CD4-positive, alpha-beta T cell (primary cell): ENCODE measurements at regions not wholly inside any gene's neighbourhood (a gene's known extent, or its start where the extent isn't known, plus 50 kb on each side); places are given as distances from the start of the nearest gene placed in this dataset.

Experiments used
- ATAC-seq: fragments of 200-7000 bp; cut with Tn5 transposase; one replicate; pipeline ENCODE4 v1.10.0; 2022; ENCODE audit warnings: mild to moderate bottlenecking; ENCODE audit not compliant: poor library complexity
- CTCF ChIA-PET: fragments of 350-600 bp; sonication (Branson Sonifier 250); formaldehyde crosslinking; loops from one replicate; lab custom pipeline; 2021; ENCODE audit warnings: antibody characterized with exemption, inconsistent platforms; lab: Charles Lee
- POLR2A ChIA-PET: fragments of 350-600 bp; sonication (Branson Sonifier 250); formaldehyde crosslinking; loops from one replicate; lab custom pipeline; 2021; ENCODE audit warnings: antibody characterized with exemption, inconsistent platforms; lab: Charles Lee
- DNase-seq, 14 experiments: peaks; one replicate each; pipeline ENCODE4 v3.0.0-alpha.2; 2013 to 2020; ENCODE audit warnings: mixed read lengths in 2 of 14
- H3K27ac ChIP-seq, 2 donors: one replicate each; pipeline versions ENCODE4 v1.5.1 to v1.7.0; 2013; ENCODE audit warnings: low read length in 2 of 2, low read depth in 1 of 2, mild to moderate bottlenecking in 1 of 2
- H3K27me3 ChIP-seq, 2 experiments: 1 replicate in 1 of 2; 2 replicates in 1 of 2; pipeline versions ENCODE4 v1.6.1 to v1.7.0; 2013; ENCODE audit warnings: low read length in 2 of 2, control low read depth in 1 of 2, mild to moderate bottlenecking in 1 of 2, moderate library complexity in 1 of 2; ENCODE audit not compliant: insufficient read depth in 2 of 2, control insufficient read depth in 1 of 2
- H3K36me3 ChIP-seq: one replicate; pipeline ENCODE4 v1.6.1; 2013; ENCODE audit warnings: low read length, control low read depth; ENCODE audit not compliant: insufficient read depth
- H3K4me1 ChIP-seq: one replicate; pipeline ENCODE4 v1.6.1; 2013; ENCODE audit warnings: low read length, control low read depth; ENCODE audit not compliant: insufficient read depth
- H3K4me3 ChIP-seq: one replicate; pipeline ENCODE4 v1.5.1; 2013; ENCODE audit warnings: mild to moderate bottlenecking, low read length, moderate library complexity
- H3K9me3 ChIP-seq, 2 experiments: 1 replicate in 1 of 2; 2 replicates in 1 of 2; pipeline versions ENCODE4 v1.6.1 to v1.7.0; 2013; ENCODE audit warnings: low read length in 2 of 2, mild to moderate bottlenecking in 2 of 2, control low read depth in 1 of 2, moderate library complexity in 1 of 2; ENCODE audit not compliant: control insufficient read depth in 1 of 2, insufficient read depth in 1 of 2
- H3K27ac Mint-ChIP-seq: one replicate; pipeline ENCODE4 v1.8.0; 2020; ENCODE audit warnings: mixed read lengths
- H3K27me3 Mint-ChIP-seq: one replicate; pipeline ENCODE4 v1.8.0; 2021; ENCODE audit warnings: mixed read lengths
- H3K36me3 Mint-ChIP-seq: one replicate; pipeline ENCODE4 v1.8.0; 2021; ENCODE audit warnings: low read depth, mixed read lengths
- H3K4me1 Mint-ChIP-seq: one replicate; pipeline ENCODE4 v1.8.0; 2021; ENCODE audit warnings: low read depth, mixed read lengths
- H3K4me3 Mint-ChIP-seq: one replicate; pipeline ENCODE4 v1.8.0; 2020; ENCODE audit warnings: mild to moderate bottlenecking, mixed read lengths
- H3K9me3 Mint-ChIP-seq: one replicate; pipeline ENCODE4 v1.8.0; 2020; ENCODE audit warnings: mixed read lengths
- CTCF ChIP-seq: fragments of 200-600 bp; IDR thresholded peaks from one replicate; pipeline ENCODE4 v1.8.0; 2022; ENCODE audit warnings: antibody characterized with exemption, mild to moderate bottlenecking
- intact Hi-C, 2 experiments: fragments of 100-400 bp; cut with DNase I in 1 of 2; cut with micrococcal nuclease in 1 of 2; formaldehyde crosslinking; loops; one replicate each; pipeline versions ENCODE4 v1.15.1 to v1.9.0; 2023 to 2025; cut with DNase I, micrococcal nuclease

- H3K9me3 Mint-ChIP-seq = no peaks in the 10 kb centered on the region
- H3K27ac ChIP-seq = no peak overlapping the region
- ChIA-PET CTCF (no interaction called here), POLR2A (no interaction called here)
- no peaks in the 10 kb centered on the region for H3K4me1 Mint-ChIP-seq
- intact Hi-C loops = no loop called here
- H3K4me1 ChIP-seq = no peaks in the 10 kb centered on the region
- ATAC-seq = no peak
- no peaks in the 10 kb centered on the region for H3K9me3 ChIP-seq
- no peak for DNase-seq
- H3K27me3 Mint-ChIP-seq = no peaks in the 10 kb centered on the region
- H3K4me3 Mint-ChIP-seq = no peak overlapping the region
- H3K36me3 ChIP-seq = no peaks in the 10 kb centered on the region
- no peaks in the 10 kb centered on the region for H3K36me3 Mint-ChIP-seq
- no peak overlapping the region for H3K4me3 ChIP-seq
- H3K27me3 ChIP-seq = no peaks in the 10 kb centered on the region
- TF ChIP-seq CTCF = no peak
- no peak overlapping the region for H3K27ac Mint-ChIP-seq
These were observed 180.3 kb downstream of the HLX start for GRCh38 chr1:221059506-221059905.

GRCh38 chr1:221063651-221064050, 184.4 kb downstream of the HLX start:
- intact Hi-C loops = no loop called here
- H3K36me3 ChIP-seq = no peaks in the 10 kb centered on the region
- no peaks in the 10 kb centered on the region for H3K36me3 Mint-ChIP-seq
- no peaks in the 10 kb centered on the region for H3K9me3 ChIP-seq
- no peaks in the 10 kb centered on the region for H3K4me1 ChIP-seq
- no peak for DNase-seq
- ATAC-seq = no peak
- H3K27ac Mint-ChIP-seq = no peak overlapping the region
- no peaks in the 10 kb centered on the region for H3K9me3 Mint-ChIP-seq
- no peak overlapping the region for H3K4me3 Mint-ChIP-seq
- H3K27ac ChIP-seq = no peak overlapping the region
- H3K4me1 Mint-ChIP-seq = no peaks in the 10 kb centered on the region
- no peak for TF ChIP-seq CTCF
- ChIA-PET POLR2A (no interaction called here), CTCF (no interaction called here)
- no peaks in the 10 kb centered on the region for H3K27me3 ChIP-seq
- no peaks in the 10 kb centered on the region for H3K27me3 Mint-ChIP-seq
- H3K4me3 ChIP-seq = no peak overlapping the region

- POLR2A ChIA-PET = no interaction called here
- ATAC-seq = no peak
These were observed 187.2 kb downstream of the HLX start for GRCh38 chr1:221066351-221067001.

More at GRCh38 chr1:221066351-221067001, 187.2 kb downstream of the HLX start:
- no peaks in the 10 kb centered on the region for H3K4me1 Mint-ChIP-seq
- no peaks in the 10 kb centered on the region for H3K36me3 Mint-ChIP-seq
- no peak overlapping the region for H3K27ac Mint-ChIP-seq
- Histone ChIP-seq H3K36me3 (no peaks in the 10 kb centered on the region), H3K9me3 (no peaks in the 10 kb centered on the region), H3K27ac (no peak overlapping the region), H3K4me1 (no peaks in the 10 kb centered on the region), H3K4me3 (no peak overlapping the region), H3K27me3 (no peaks in the 10 kb centered on the region)
- DNase-seq = no peak
- no peak overlapping the region for H3K4me3 Mint-ChIP-seq
- H3K27me3 Mint-ChIP-seq = no peaks in the 10 kb centered on the region
- intact Hi-C loops = no loop called here
- CTCF ChIA-PET = no interaction called here
- H3K9me3 Mint-ChIP-seq = no peaks in the 10 kb centered on the region
- TF ChIP-seq CTCF = no peak
